K562 (cell line): ENCODE measurements at regions not wholly inside any gene's neighbourhood (a gene's known extent, or its start where the extent isn't known, plus 50 kb on each side); places are given as distances from the start of the nearest gene placed in this dataset.
A peak's percentile ranks its signal among the peaks of the same experiment; 100 is the strongest.

ENCODE experiments used
- EGR1 ChIP-seq: fragments of 450-650 bp; conservative IDR thresholded peaks from 2 replicates; pipeline ENCODE4 v1.6.1; 2017; ENCODE audit warnings: mild to moderate bottlenecking
- HDGF ChIP-seq: fragments of 450-650 bp; IDR thresholded peaks from 2 replicates; pipeline ENCODE4 v1.6.1; 2016
- MYNN ChIP-seq, 2 experiments: sonication (generic); formaldehyde crosslinking in 1 of 2; IDR thresholded peaks; 2 replicates each; pipeline versions ENCODE4 v1.5.0 to v1.6.1; 2016 to 2020; ENCODE audit warnings: antibody characterized with exemption in 1 of 2, missing genetic modification reagents in 1 of 2
- PRMT5 ChIP-seq: sonication (generic); formaldehyde crosslinking; IDR thresholded peaks from 2 replicates; pipeline ENCODE4 v1.5.0; 2020; ENCODE audit warnings: missing genetic modification reagents
- PTRF ChIP-seq: fragments of 450-650 bp; IDR thresholded peaks from 2 replicates; pipeline ENCODE4 v1.6.1; 2016; ENCODE audit warnings: mild to moderate bottlenecking, missing genetic modification characterization, missing compliant biosample characterization
- SMAD4 ChIP-seq: fragments of 250-450 bp; sonication (Bioruptor Pico); conservative IDR thresholded peaks from 2 replicates; pipeline ENCODE4 v1.8.0; 2021; ENCODE audit warnings: inconsistent platforms, mild to moderate bottlenecking, moderate library complexity
- SNRNP70 ChIP-seq: fragments of 200-400 bp; formaldehyde crosslinking; optimal IDR thresholded peaks from 2 replicates; pipeline ENCODE3; 2017; ENCODE audit warnings: low read depth, low read length
- ZKSCAN8 ChIP-seq: fragments of 200-800 bp; sonication (Bioruptor generic); IDR thresholded peaks from 2 replicates; pipeline ENCODE4 v1.6.1; 2016; ENCODE audit warnings: missing genetic modification characterization, missing compliant biosample characterization
- ZNF3 ChIP-seq: fragments of 250-450 bp; sonication (Bioruptor Pico); IDR thresholded peaks from 2 replicates; pipeline ENCODE4 v1.5.0; 2021; ENCODE audit warnings: mild to moderate bottlenecking, moderate library complexity
- ZNF785 ChIP-seq: fragments of 250-450 bp; sonication (Bioruptor Pico); IDR thresholded peaks from 2 replicates; pipeline ENCODE4 v1.4.0; 2020; ENCODE audit warnings: mild to moderate bottlenecking
- TF ChIP-seq, protein P1 (sequence below): sonication (generic); formaldehyde crosslinking; IDR thresholded peaks from 2 replicates; pipeline ENCODE4 v1.8.1; 2023; ENCODE audit warnings: mild to moderate bottlenecking, missing genetic modification reagents
- TF ChIP-seq, protein P2 (sequence below): fragments of 150-350 bp; IDR thresholded peaks from 2 replicates; pipeline ENCODE4 v1.6.1; 2014; ENCODE audit warnings: low read depth, mild to moderate bottlenecking, low read length, borderline replicate concordance
- TF ChIP-seq, protein P3 (sequence below), 2 experiments: fragments of 450-650 bp; formaldehyde crosslinking in 1 of 2; IDR thresholded peaks; 2 replicates each; pipeline versions ENCODE4 v1.4.0 to v1.6.1; 2014 to 2020; ENCODE audit warnings: mild to moderate bottlenecking in 2 of 2, borderline replicate concordance in 1 of 2, low read depth in 1 of 2

DNA sequence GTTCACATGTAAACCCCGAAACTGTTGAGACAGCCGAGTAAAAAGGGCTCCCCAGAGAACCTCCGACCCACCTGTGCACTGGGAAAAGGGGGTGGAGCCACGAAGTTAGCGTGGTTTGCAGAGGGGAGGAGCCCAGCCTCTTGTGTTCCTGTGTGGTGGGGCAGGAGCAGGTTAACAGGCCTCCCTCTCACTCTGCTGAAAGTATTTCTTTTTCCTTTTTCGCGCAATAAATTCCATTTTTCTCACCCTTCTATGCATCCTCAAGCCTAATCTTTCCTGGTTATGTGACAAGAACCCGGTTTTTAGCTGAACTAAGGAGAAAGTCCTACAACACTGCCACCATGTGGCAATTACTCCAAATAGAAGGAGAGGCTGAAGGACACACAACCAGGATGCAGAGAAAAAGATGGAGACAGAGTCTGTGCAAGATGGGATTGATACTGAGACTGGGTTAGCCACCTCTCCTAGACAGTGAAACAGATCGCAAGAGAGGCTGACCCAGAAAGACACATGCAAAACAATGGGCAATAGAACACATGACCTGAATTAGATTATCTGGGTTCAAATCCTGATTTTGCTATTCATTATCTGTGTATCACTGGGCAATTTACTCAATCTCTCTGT is 168.7 kb upstream of the PRSS16 start (continued):
- TF ChIP-seq, protein P1, sequence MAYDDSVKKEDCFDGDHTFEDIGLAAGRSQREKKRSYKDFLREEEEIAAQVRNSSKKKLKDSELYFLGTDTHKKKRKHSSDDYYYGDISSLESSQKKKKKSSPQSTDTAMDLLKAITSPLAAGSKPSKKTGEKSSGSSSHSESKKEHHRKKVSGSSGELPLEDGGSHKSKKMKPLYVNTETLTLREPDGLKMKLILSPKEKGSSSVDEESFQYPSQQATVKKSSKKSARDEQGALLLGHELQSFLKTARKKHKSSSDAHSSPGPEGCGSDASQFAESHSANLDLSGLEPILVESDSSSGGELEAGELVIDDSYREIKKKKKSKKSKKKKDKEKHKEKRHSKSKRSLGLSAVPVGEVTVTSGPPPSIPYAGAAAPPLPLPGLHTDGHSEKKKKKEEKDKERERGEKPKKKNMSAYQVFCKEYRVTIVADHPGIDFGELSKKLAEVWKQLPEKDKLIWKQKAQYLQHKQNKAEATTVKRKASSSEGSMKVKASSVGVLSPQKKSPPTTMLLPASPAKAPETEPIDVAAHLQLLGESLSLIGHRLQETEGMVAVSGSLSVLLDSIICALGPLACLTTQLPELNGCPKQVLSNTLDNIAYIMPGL (CRISPR knock-in tag): peak; percentile 70; the same call in 1 of the 2 replicates
- TF ChIP-seq HDGF: no peak
- TF ChIP-seq, protein P2, sequence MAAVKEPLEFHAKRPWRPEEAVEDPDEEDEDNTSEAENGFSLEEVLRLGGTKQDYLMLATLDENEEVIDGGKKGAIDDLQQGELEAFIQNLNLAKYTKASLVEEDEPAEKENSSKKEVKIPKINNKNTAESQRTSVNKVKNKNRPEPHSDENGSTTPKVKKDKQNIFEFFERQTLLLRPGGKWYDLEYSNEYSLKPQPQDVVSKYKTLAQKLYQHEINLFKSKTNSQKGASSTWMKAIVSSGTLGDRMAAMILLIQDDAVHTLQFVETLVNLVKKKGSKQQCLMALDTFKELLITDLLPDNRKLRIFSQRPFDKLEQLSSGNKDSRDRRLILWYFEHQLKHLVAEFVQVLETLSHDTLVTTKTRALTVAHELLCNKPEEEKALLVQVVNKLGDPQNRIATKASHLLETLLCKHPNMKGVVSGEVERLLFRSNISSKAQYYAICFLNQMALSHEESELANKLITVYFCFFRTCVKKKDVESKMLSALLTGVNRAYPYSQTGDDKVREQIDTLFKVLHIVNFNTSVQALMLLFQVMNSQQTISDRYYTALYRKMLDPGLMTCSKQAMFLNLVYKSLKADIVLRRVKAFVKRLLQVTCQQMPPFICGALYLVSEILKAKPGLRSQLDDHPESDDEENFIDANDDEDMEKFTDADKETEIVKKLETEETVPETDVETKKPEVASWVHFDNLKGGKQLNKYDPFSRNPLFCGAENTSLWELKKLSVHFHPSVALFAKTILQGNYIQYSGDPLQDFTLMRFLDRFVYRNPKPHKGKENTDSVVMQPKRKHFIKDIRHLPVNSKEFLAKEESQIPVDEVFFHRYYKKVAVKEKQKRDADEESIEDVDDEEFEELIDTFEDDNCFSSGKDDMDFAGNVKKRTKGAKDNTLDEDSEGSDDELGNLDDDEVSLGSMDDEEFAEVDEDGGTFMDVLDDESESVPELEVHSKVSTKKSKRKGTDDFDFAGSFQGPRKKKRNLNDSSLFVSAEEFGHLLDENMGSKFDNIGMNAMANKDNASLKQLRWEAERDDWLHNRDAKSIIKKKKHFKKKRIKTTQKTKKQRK: no peak
- TF ChIP-seq MYNN (IDR thresholded peaks at IDR 0.05): no peak
- TF ChIP-seq MYNN (CRISPR knock-in tag; IDR thresholded peaks at IDR 0.05): no peak
- no peak for TF ChIP-seq EGR1
- TF ChIP-seq ZKSCAN8 (CRISPR knock-in tag): no peak
- TF ChIP-seq PTRF (tag): no peak
- 0 out of 2 replicates have a peak, but pooled peaks have one; percentile 39 for TF ChIP-seq SMAD4 (CRISPR knock-in tag)
- no peak for TF ChIP-seq ZNF785
- no peak for TF ChIP-seq PRMT5 (CRISPR knock-in tag)
- no peak for TF ChIP-seq SNRNP70
- TF ChIP-seq ZNF3 (CRISPR knock-in tag): no peak
- TF ChIP-seq, protein P3, sequence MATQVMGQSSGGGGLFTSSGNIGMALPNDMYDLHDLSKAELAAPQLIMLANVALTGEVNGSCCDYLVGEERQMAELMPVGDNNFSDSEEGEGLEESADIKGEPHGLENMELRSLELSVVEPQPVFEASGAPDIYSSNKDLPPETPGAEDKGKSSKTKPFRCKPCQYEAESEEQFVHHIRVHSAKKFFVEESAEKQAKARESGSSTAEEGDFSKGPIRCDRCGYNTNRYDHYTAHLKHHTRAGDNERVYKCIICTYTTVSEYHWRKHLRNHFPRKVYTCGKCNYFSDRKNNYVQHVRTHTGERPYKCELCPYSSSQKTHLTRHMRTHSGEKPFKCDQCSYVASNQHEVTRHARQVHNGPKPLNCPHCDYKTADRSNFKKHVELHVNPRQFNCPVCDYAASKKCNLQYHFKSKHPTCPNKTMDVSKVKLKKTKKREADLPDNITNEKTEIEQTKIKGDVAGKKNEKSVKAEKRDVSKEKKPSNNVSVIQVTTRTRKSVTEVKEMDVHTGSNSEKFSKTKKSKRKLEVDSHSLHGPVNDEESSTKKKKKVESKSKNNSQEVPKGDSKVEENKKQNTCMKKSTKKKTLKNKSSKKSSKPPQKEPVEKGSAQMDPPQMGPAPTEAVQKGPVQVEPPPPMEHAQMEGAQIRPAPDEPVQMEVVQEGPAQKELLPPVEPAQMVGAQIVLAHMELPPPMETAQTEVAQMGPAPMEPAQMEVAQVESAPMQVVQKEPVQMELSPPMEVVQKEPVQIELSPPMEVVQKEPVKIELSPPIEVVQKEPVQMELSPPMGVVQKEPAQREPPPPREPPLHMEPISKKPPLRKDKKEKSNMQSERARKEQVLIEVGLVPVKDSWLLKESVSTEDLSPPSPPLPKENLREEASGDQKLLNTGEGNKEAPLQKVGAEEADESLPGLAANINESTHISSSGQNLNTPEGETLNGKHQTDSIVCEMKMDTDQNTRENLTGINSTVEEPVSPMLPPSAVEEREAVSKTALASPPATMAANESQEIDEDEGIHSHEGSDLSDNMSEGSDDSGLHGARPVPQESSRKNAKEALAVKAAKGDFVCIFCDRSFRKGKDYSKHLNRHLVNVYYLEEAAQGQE (IDR thresholded peaks at IDR 0.05; ENCODE audit: borderline replicate concordance): peak; percentile 93
- TF ChIP-seq, protein P3 (CRISPR knock-in tag; IDR thresholded peaks at IDR 0.05; ENCODE audit: low read depth): no peak
